ENCODE measurements at regions not wholly inside any gene's neighbourhood (a gene's known extent, or its start where the extent isn't known, plus 50 kb on each side); places are given as distances from the start of the nearest gene placed in this dataset.

DNA sequence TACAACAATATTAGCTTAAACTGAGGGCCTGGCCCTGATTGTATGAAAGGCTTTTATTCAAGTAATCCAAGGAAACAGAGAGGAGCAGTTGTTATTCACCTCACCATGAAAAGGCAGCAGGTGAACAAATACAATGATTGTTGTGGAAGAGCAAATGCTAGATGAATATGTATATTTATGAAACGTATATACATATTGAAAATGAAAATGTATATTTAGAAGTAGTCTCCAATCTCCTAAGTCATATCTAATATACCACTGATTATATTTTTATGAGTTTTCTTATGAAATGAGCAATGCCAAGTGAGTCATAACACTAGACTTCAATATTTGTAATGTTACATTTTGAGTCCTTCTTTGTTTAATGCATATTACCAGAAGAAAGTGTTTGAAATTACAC is 116.2 kb upstream of the KCNMB2 start:
- TF ChIP-seq, protein P1, sequence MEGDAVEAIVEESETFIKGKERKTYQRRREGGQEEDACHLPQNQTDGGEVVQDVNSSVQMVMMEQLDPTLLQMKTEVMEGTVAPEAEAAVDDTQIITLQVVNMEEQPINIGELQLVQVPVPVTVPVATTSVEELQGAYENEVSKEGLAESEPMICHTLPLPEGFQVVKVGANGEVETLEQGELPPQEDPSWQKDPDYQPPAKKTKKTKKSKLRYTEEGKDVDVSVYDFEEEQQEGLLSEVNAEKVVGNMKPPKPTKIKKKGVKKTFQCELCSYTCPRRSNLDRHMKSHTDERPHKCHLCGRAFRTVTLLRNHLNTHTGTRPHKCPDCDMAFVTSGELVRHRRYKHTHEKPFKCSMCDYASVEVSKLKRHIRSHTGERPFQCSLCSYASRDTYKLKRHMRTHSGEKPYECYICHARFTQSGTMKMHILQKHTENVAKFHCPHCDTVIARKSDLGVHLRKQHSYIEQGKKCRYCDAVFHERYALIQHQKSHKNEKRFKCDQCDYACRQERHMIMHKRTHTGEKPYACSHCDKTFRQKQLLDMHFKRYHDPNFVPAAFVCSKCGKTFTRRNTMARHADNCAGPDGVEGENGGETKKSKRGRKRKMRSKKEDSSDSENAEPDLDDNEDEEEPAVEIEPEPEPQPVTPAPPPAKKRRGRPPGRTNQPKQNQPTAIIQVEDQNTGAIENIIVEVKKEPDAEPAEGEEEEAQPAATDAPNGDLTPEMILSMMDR (IDR thresholded peaks at IDR 0.05; ENCODE audit: low read length, missing control alignments), result no peak
- no peak overlapping the region for H3K4me3 ChIP-seq (replicated peaks; ENCODE audit: low read depth, low read length)
- DNase-seq (ENCODE audit: low read depth), result no peak

DNA sequence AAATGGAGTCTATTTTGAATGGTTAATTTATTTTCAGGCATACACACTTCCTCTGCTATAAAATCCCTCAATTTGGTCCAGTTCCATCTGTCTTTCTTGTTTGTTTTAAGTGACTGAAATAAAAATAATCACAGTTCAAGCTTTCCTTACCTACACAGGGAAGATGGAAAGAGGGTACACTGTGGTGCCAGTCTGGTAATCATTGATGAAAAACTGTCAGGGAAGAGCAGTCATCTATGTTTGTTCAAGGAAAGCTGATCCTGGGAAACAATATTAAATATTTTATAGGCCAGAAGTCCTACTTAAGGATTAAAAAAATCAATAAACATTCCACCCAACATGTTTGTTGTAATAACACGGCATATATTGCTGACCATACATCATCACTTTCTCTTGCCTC is 115.2 kb upstream of the KCNMB2 start:
- TF ChIP-seq, protein P1 (IDR thresholded peaks at IDR 0.05; ENCODE audit: low read length, missing control alignments), result no peak
- no peak overlapping the region for H3K4me3 ChIP-seq (replicated peaks; ENCODE audit: low read depth, low read length)
- no peak for DNase-seq (ENCODE audit: low read depth)

DNA sequence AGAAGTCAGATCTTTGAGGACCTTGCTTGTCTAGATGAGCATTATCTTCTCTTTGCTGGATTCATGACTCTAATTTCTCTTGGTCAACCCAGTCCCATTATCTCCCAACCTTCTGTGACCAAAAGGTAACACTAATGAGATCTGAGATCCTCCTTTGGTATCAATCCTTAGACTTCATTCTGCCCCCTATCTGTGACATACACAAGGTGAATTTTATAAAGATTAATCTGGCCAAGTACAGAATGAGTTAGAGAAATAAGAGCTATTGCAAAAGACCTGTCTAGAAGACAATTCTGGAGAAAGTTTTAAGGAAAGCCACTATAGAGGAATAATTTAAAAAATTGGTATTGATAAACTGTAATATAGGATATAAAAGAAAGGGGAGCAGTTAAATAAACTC is 113.8 kb upstream of the KCNMB2 start:
- H3K4me3 ChIP-seq (replicated peaks; ENCODE audit: low read depth, low read length), result no peak overlapping the region
- TF ChIP-seq, protein P1 (IDR thresholded peaks at IDR 0.05; ENCODE audit: low read length, missing control alignments), result no peak
- no peak for DNase-seq (ENCODE audit: low read depth)

DNA sequence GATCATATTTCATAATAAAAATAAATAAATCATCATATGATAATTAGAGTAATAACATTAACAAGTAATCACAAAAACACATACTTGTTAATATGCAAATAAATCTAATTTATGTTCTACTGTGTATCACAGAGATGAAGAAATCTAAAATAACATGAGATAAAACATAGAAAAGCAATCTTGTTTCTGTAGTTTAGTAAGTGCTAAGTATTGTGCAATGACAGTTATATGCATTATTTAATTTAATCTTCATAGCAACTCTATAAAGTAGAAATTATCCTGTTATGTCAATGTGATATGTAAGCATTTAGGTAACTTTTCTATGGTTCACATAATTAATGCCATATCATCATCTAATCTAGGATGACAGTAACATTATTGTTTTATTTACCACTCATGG is 108.2 kb upstream of the KCNMB2 start:
- TF ChIP-seq, protein P1 (IDR thresholded peaks at IDR 0.05; ENCODE audit: low read length, missing control alignments), result no peak
- DNase-seq (ENCODE audit: low read depth), result no peak

DNA sequence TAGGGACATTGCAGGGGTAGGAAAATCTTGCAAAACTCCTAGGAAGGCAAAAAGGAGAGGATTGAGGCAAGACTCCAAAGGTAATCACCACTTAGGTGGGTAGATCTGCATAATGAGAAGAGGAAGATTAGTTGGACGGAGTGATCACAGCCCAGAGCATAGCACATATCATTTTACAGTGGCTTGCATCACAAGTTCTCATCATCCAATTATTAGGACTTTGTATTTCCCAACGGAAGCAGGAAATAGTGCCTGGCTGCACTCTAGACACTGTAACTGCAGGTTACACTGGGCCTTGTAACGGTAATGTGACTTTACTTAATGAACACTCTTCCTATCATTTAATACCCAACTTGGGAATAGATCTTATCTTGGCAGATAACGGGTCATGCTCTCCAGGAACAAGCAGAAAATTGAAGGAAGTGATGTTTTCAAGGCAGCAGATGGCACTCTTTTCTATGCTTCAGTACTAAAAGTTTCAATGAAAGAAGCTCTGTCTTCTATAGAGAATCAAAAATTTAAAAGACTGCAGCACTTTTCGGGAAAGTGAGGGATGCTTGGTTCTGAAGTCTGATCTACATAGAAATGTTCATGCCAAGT is 101.9 kb upstream of the KCNMB2 start:
- no peak overlapping the region for H3K4me3 ChIP-seq (replicated peaks; ENCODE audit: low read depth, low read length)
- TF ChIP-seq, protein P1 (IDR thresholded peaks at IDR 0.05; ENCODE audit: low read length, missing control alignments), result peak; percentile 10
- DNase-seq (ENCODE audit: low read depth), result peak; percentile 19

More for the DNA sequence above, 108.2 kb upstream of the KCNMB2 start:
- no peak overlapping the region for H3K4me3 ChIP-seq (replicated peaks; ENCODE audit: low read depth, low read length)

DNA sequence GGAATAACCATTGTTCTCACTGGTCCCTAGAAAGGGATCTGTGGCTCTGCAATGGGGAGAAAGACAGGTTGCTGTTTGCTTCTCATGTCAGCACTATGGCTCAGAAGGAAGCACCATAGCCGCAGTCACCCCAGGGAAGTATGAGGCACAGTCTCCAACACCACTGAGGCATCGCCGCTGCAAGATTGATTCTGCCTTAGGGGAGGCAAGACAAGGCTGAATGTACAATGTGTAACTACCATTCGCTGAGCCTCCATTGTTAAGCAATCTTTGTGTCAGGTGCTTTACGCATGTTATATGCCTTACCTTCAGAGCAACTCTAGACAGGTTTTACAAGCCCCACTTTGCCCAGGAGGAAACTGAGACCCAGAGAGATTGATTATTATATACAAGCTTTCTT is 100.7 kb upstream of the KCNMB2 start:
- DNase-seq (ENCODE audit: low read depth), result no peak
- no peak overlapping the region for H3K4me3 ChIP-seq (replicated peaks; ENCODE audit: low read depth, low read length)
- TF ChIP-seq, protein P1 (IDR thresholded peaks at IDR 0.05; ENCODE audit: low read length, missing control alignments), result no peak

DNA sequence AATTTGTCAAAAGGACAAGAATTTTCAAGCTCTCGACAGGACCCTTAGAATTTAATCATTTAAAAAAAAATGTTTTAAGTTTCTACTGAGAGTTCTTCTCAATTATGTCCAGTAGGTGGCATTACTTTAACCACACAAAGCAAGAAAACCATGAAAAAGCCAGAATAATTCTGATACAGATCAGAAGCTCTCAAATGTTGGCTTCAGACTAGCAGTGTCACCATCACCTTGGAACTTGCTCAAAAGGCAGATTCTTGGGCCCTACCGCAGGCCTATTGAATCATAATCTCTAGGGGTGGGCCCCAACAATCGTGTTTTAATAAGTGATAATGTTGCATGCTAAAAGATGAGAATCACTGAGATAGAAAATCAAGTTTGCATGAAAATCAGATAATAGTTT is 99.5 kb upstream of the KCNMB2 start:
- peak; percentile 69 for DNase-seq (ENCODE audit: low read depth)
- TF ChIP-seq, protein P1 (IDR thresholded peaks at IDR 0.05; ENCODE audit: low read length, missing control alignments), result peak; percentile 63
- no peak overlapping the region for H3K4me3 ChIP-seq (replicated peaks; ENCODE audit: low read depth, low read length)

Data from fibroblast of pulmonary artery (primary cell).